ENCODE measurements at regions not wholly inside any gene's neighbourhood (a gene's known extent, or its start where the extent isn't known, plus 50 kb on each side); places are given as distances from the start of the nearest gene placed in this dataset.

- DNase-seq: no peak
Measured at GRCh38 chr5:112630246-112631009, 107.3 kb upstream of the APC start.

GRCh38 chr5:112634166-112634565 is 103.5 kb upstream of the APC start:
- DNase-seq: no peak

- DNase-seq: no peak
Measured at GRCh38 chr5:112634796-112635195, 102.9 kb upstream of the APC start.

- no peak for DNase-seq
Measured at GRCh38 chr5:112635276-112635675, 102.4 kb upstream of the APC start.

- no peak for DNase-seq
Measured at GRCh38 chr5:112635771-112636731, 101.6 kb upstream of the APC start.

GRCh38 chr5:112636751-112637150 is 100.9 kb upstream of the APC start:
- DNase-seq: no peak

- DNase-seq: no peak
Measured at GRCh38 chr5:112637343-112637742, 100.3 kb upstream of the APC start.

GRCh38 chr5:112640546-112640945 is 97.1 kb upstream of the APC start:
- no peak for DNase-seq

GRCh38 chr5:112641515-112642110 is 96.1 kb upstream of the APC start:
- DNase-seq: no peak

GRCh38 chr5:112642885-112643284 is 94.8 kb upstream of the APC start:
- no peak for DNase-seq

- DNase-seq: no peak
Measured at GRCh38 chr5:112643339-112643971, 94.2 kb upstream of the APC start.

GRCh38 chr5:112646139-112646936 is 91.3 kb upstream of the APC start:
- DNase-seq: no peak

- DNase-seq: no peak
Measured at GRCh38 chr5:112647428-112647827, 90.3 kb upstream of the APC start.

GRCh38 chr5:112648264-112648663 is 89.4 kb upstream of the APC start:
- DNase-seq: no peak

- DNase-seq: no peak
Measured at GRCh38 chr5:112649882-112650281, 87.8 kb upstream of the APC start.

GRCh38 chr5:112653638-112654205 is 84.0 kb upstream of the APC start:
- no peak for DNase-seq

GRCh38 chr5:112655513-112655912 is 82.2 kb upstream of the APC start:
- DNase-seq: no peak

GRCh38 chr5:112656451-112656850 is 81.2 kb upstream of the APC start:
- no peak for DNase-seq

- no peak for DNase-seq
Measured at GRCh38 chr5:112657804-112658203, 79.9 kb upstream of the APC start.

GRCh38 chr5:112660359-112660758 is 77.3 kb upstream of the APC start:
- no peak for DNase-seq

- DNase-seq: no peak
Measured at GRCh38 chr5:112663146-112663545, 74.5 kb upstream of the APC start.

- DNase-seq: no peak
Measured at GRCh38 chr5:112668016-112668415, 69.7 kb upstream of the APC start.

Measured in 8988T (cell line).